ENCODE measurements at regions not wholly inside any gene's neighbourhood (a gene's known extent, or its start where the extent isn't known, plus 50 kb on each side); places are given as distances from the start of the nearest gene placed in this dataset.
"Not testable (repeated sequence)": the region's sequence is repeated elsewhere in the genome, so short reads cannot be mapped to it uniquely, and the experiment has no call there.

DNA sequence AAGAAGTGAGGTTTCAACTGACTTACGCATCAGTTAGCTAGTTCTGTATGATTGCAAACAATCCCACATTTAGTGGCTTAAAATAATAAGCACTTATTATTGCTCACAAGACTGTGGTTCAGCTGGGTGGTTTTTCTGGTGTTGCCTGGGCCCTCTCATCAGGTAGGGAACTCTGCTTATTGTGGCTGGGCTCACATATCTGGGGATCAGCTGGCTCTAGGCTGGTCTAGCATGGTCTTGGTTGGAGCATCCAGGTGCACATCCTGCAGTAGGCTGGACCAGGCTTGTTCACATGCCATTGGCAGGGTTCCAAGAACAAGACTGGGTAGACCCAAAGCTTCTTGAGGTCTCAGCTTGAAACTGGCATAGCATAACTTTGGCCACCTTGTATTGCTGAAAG, 317.4 kb upstream of the NOTCH2NLA start:
- H3K4me3 ChIP-seq (ENCODE audit: low read length in 3 of 3); H3K27ac ChIP-seq (ENCODE audit: low read depth in 2 of 2, low read length in 2 of 2); H3K4me1 ChIP-seq (ENCODE audit: control insufficient read depth in 2 of 3, insufficient read depth in 2 of 3, low read depth in 1 of 3, low read length in 3 of 3); H3K36me3 ChIP-seq (ENCODE audit: control insufficient read depth in 2 of 3, insufficient read depth in 3 of 3, low read length in 3 of 3); H3K9ac ChIP-seq (ENCODE audit: low read length in 3 of 3); intact Hi-C loops (cut with DNase I); H3K27me3 ChIP-seq (ENCODE audit: control insufficient read depth, insufficient read depth, low read length); DNase-seq; FAIRE-seq; H3K9me3 ChIP-seq (ENCODE audit: control insufficient read depth in 2 of 3, insufficient read depth in 1 of 3, low read length in 3 of 3): not testable (repeated sequence)

DNA sequence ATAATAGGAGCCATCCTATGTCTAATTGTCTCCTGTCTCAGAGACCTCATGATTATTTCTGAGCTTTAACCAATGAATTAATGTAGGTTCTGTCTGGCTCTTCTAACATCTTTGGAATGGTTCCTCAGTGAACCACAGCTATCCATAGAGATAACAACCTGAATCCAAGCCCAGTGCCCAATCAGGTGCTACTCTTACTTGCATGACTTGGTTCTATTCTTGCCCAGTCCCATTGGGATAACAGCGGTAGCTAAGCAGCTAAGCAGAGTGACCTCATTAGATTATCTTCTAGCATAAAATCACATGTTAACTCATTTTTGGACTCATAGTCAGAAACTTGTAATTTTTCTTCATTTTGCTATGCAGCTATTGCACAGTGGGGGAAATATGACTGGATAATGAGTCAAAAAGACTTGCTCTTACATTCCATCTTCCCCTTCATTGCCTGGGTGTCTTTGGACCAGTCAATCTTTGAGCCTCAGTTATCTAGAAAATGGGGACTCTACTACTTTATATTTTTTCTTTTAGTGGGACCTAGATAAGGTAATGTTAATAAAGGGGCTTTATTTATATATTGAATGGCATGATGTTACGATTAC, 309.1 kb upstream of the NOTCH2NLA start:
- H3K27me3 ChIP-seq (ENCODE audit: control insufficient read depth, insufficient read depth, low read length); intact Hi-C loops (cut with DNase I); H3K9ac ChIP-seq (ENCODE audit: low read length in 3 of 3); FAIRE-seq; H3K4me3 ChIP-seq (ENCODE audit: low read length in 3 of 3); H3K4me1 ChIP-seq (ENCODE audit: control insufficient read depth in 2 of 3, insufficient read depth in 2 of 3, low read depth in 1 of 3, low read length in 3 of 3); H3K9me3 ChIP-seq (ENCODE audit: control insufficient read depth in 2 of 3, insufficient read depth in 1 of 3, low read length in 3 of 3); H3K27ac ChIP-seq (ENCODE audit: low read depth in 2 of 2, low read length in 2 of 2); H3K36me3 ChIP-seq (ENCODE audit: control insufficient read depth in 2 of 3, insufficient read depth in 3 of 3, low read length in 3 of 3); DNase-seq: not testable (repeated sequence)

DNA sequence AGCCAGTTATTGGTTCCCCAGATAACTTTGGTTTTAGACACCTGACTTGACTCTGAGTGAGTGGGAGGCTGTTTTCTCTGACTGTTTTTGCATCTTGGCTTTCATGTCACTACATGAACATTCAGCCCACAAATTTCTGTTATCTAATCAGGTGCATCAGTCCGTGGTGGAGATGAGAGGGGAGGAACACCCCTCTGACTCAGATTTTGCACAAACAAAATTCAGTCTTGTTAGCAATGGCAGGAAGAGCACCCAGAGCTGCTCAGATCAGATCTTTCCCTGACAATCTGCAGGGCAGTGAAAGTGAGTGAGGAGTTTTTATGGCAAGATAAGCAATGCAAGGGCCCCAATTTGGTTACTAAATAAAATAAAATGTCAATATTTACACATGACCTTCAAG, 307.2 kb upstream of the NOTCH2NLA start:
- H3K27ac ChIP-seq (ENCODE audit: low read depth in 2 of 2, low read length in 2 of 2); H3K9ac ChIP-seq (ENCODE audit: low read length in 3 of 3); intact Hi-C loops (cut with DNase I); H3K4me3 ChIP-seq (ENCODE audit: low read length in 3 of 3); H3K36me3 ChIP-seq (ENCODE audit: control insufficient read depth in 2 of 3, insufficient read depth in 3 of 3, low read length in 3 of 3); H3K9me3 ChIP-seq (ENCODE audit: control insufficient read depth in 2 of 3, insufficient read depth in 1 of 3, low read length in 3 of 3); DNase-seq; FAIRE-seq; H3K27me3 ChIP-seq (ENCODE audit: control insufficient read depth, insufficient read depth, low read length); H3K4me1 ChIP-seq (ENCODE audit: control insufficient read depth in 2 of 3, insufficient read depth in 2 of 3, low read depth in 1 of 3, low read length in 3 of 3): not testable (repeated sequence)

DNA sequence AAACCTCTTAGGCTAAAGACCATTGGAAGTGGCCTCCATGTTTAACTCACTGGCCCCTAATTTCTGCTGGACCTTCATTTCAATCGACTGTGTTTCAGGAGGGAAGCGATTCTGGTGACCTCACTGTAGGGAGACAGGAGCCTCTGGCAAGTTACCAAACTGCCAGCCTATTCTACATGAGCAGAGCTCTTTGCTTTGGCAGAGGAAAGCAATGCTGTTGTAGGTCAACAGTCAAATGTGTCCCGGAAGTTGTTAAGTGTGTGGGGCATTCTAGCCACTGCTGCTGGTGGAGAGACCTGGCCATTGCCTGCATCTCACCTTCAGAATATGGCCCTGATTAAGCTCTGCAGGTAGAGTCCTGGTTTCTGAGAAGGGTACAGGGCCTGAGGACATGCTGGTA, 306.8 kb upstream of the NOTCH2NLA start:
- H3K27ac ChIP-seq (ENCODE audit: low read depth in 2 of 2, low read length in 2 of 2); H3K36me3 ChIP-seq (ENCODE audit: control insufficient read depth in 2 of 3, insufficient read depth in 3 of 3, low read length in 3 of 3); DNase-seq; FAIRE-seq; H3K9ac ChIP-seq (ENCODE audit: low read length in 3 of 3); H3K9me3 ChIP-seq (ENCODE audit: control insufficient read depth in 2 of 3, insufficient read depth in 1 of 3, low read length in 3 of 3); H3K27me3 ChIP-seq (ENCODE audit: control insufficient read depth, insufficient read depth, low read length); H3K4me3 ChIP-seq (ENCODE audit: low read length in 3 of 3); intact Hi-C loops (cut with DNase I); H3K4me1 ChIP-seq (ENCODE audit: control insufficient read depth in 2 of 3, insufficient read depth in 2 of 3, low read depth in 1 of 3, low read length in 3 of 3): not testable (repeated sequence)

DNA sequence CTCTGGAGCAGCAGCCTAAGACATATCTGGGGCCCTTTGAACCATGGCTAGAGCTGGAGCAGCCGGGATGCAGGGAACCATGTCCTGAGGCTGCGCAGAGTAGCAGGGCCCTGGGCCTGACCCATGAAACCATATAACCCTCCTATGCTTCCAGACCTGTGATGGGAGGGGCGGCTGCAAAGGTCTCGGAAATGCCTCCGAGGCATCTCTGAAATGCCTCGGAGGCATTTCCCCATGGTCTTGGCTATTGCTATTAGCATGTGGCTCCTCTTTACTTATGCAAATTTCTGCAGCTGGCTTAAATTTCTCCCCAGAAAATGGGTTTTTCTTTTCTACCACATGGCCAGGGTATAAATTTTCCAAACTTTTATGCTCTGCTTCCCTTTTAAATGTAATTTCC, 302.1 kb upstream of the NOTCH2NLA start:
- FAIRE-seq; H3K9me3 ChIP-seq (ENCODE audit: control insufficient read depth in 2 of 3, insufficient read depth in 1 of 3, low read length in 3 of 3); H3K4me3 ChIP-seq (ENCODE audit: low read length in 3 of 3); H3K36me3 ChIP-seq (ENCODE audit: control insufficient read depth in 2 of 3, insufficient read depth in 3 of 3, low read length in 3 of 3); H3K9ac ChIP-seq (ENCODE audit: low read length in 3 of 3); intact Hi-C loops (cut with DNase I); DNase-seq; H3K4me1 ChIP-seq (ENCODE audit: control insufficient read depth in 2 of 3, insufficient read depth in 2 of 3, low read depth in 1 of 3, low read length in 3 of 3); H3K27me3 ChIP-seq (ENCODE audit: control insufficient read depth, insufficient read depth, low read length); H3K27ac ChIP-seq (ENCODE audit: low read depth in 2 of 2, low read length in 2 of 2): not testable (repeated sequence)

DNA sequence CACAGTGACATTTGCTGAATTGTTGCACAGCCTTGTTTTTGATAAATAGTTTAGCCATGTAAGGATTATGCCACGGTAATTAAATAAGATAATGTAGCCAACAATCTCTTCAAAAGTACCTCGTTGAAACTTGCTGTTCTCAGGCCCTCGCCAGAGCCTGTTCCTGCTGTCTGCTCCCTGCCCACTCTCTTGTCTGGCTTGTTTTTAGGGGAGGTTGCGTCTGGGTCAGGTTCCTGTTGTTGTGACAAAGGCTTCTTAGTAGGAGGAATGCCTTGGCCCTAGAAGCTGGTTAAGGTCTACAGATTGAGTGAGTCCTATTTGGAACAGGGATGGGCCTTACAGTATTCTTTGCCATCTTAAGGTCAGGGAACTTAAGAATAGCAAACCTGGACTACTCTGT, 294.0 kb upstream of the NOTCH2NLA start:
- not testable (repeated sequence) for H3K4me3 ChIP-seq (ENCODE audit: low read length in 3 of 3)

DNA sequence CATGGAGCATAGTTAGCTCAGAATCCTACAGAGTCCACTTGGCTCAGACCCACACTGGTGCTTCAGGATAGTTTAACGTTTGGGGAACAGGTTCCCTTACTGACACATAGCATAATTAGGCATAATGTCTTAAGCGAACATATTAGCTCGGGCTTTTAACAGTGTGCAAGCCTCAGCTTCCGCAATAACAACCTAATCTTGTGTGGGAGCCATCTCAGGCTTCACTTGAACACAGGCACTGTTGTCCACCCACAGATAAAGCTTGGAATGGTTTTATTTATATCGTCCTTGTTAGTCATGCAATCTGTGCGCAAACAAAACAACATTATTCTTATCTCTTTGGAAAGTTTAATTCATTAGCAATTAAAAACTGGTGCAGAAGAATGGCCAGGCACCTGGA, 293.5 kb upstream of the NOTCH2NLA start:
- H3K4me3 ChIP-seq (ENCODE audit: low read length in 3 of 3); H3K9me3 ChIP-seq (ENCODE audit: control insufficient read depth in 2 of 3, insufficient read depth in 1 of 3, low read length in 3 of 3); DNase-seq; H3K36me3 ChIP-seq (ENCODE audit: control insufficient read depth in 2 of 3, insufficient read depth in 3 of 3, low read length in 3 of 3); intact Hi-C loops (cut with DNase I); FAIRE-seq; H3K4me1 ChIP-seq (ENCODE audit: control insufficient read depth in 2 of 3, insufficient read depth in 2 of 3, low read depth in 1 of 3, low read length in 3 of 3); H3K9ac ChIP-seq (ENCODE audit: low read length in 3 of 3); H3K27ac ChIP-seq (ENCODE audit: low read depth in 2 of 2, low read length in 2 of 2); H3K27me3 ChIP-seq (ENCODE audit: control insufficient read depth, insufficient read depth, low read length): not testable (repeated sequence)

More for the DNA sequence above, 294.0 kb upstream of the NOTCH2NLA start:
- H3K4me1 ChIP-seq (ENCODE audit: control insufficient read depth in 2 of 3, insufficient read depth in 2 of 3, low read depth in 1 of 3, low read length in 3 of 3); H3K27ac ChIP-seq (ENCODE audit: low read depth in 2 of 2, low read length in 2 of 2); DNase-seq; H3K9ac ChIP-seq (ENCODE audit: low read length in 3 of 3); H3K9me3 ChIP-seq (ENCODE audit: control insufficient read depth in 2 of 3, insufficient read depth in 1 of 3, low read length in 3 of 3); H3K27me3 ChIP-seq (ENCODE audit: control insufficient read depth, insufficient read depth, low read length); intact Hi-C loops (cut with DNase I); FAIRE-seq; H3K36me3 ChIP-seq (ENCODE audit: control insufficient read depth in 2 of 3, insufficient read depth in 3 of 3, low read length in 3 of 3): not testable (repeated sequence)

DNA sequence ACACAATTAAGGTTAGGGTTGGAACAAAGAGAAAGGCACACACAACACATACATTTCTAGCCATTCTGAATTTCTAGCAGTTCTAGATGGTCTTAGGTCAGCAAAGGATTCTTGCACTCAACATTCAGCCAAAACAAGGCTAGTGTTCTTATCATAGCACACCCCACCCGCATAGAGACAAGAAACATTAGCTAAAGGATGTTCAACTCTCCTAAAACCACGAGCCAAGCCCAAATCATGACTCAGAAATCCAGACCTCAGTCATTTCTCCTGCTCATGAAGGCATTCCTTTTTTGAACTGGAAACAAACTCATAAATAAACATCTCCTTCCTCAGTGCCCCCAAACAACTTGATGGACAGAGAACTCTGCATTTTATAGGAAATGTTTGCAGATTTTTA, 293.0 kb upstream of the NOTCH2NLA start:
- H3K4me3 ChIP-seq (ENCODE audit: low read length in 3 of 3); H3K4me1 ChIP-seq (ENCODE audit: control insufficient read depth in 2 of 3, insufficient read depth in 2 of 3, low read depth in 1 of 3, low read length in 3 of 3); H3K36me3 ChIP-seq (ENCODE audit: control insufficient read depth in 2 of 3, insufficient read depth in 3 of 3, low read length in 3 of 3); intact Hi-C loops (cut with DNase I); H3K9me3 ChIP-seq (ENCODE audit: control insufficient read depth in 2 of 3, insufficient read depth in 1 of 3, low read length in 3 of 3); H3K27me3 ChIP-seq (ENCODE audit: control insufficient read depth, insufficient read depth, low read length); DNase-seq; H3K27ac ChIP-seq (ENCODE audit: low read depth in 2 of 2, low read length in 2 of 2); FAIRE-seq; H3K9ac ChIP-seq (ENCODE audit: low read length in 3 of 3): not testable (repeated sequence)

DNA sequence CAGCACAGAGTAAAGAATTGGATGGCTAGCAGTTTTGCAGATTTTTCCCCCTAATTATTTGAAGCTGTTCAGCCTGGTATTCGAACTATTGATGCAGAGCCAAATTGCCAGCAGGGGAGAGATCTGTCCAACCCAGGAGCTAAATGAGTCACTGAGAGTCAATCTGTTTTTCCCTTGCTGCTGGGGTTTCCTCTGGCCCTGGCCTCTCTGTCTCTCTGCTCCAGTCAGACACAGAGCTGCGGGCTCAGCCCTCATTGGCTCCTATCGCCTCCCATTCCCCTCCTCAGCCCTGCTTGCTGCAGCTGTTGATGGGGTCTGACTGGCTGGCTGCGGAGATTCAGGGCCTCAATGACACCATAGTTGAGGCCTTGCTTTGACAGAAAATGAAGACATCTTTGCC, 284.9 kb upstream of the NOTCH2NLA start:
- H3K9me3 ChIP-seq (ENCODE audit: control insufficient read depth in 2 of 3, insufficient read depth in 1 of 3, low read length in 3 of 3); intact Hi-C loops (cut with DNase I); DNase-seq; H3K27ac ChIP-seq (ENCODE audit: low read depth in 2 of 2, low read length in 2 of 2); H3K4me3 ChIP-seq (ENCODE audit: low read length in 3 of 3); H3K9ac ChIP-seq (ENCODE audit: low read length in 3 of 3); FAIRE-seq; H3K27me3 ChIP-seq (ENCODE audit: control insufficient read depth, insufficient read depth, low read length); H3K36me3 ChIP-seq (ENCODE audit: control insufficient read depth in 2 of 3, insufficient read depth in 3 of 3, low read length in 3 of 3); H3K4me1 ChIP-seq (ENCODE audit: control insufficient read depth in 2 of 3, insufficient read depth in 2 of 3, low read depth in 1 of 3, low read length in 3 of 3): not testable (repeated sequence)
